Cardiac fibroblast (primary cell): ENCODE measurements at regions not wholly inside any gene's neighbourhood (a gene's known extent, or its start where the extent isn't known, plus 50 kb on each side); places are given as distances from the start of the nearest gene placed in this dataset.

ENCODE experiments used
- DNase-seq, 2 donors: peaks; one replicate each; pipeline versions ENCODE4 v3.0.0 to v3.0.0-alpha.2; 2010; ENCODE audit warnings: low read depth in 2 of 2
- H3K4me3 ChIP-seq, 2 donors: replicated peaks in 1 of 2; 1 replicate in 1 of 2; 2 replicates in 1 of 2; pipeline ENCODE4 v1.5.1; 2011; ENCODE audit warnings: low read depth in 2 of 2, low read length in 2 of 2, mild to moderate bottlenecking in 2 of 2, moderate library complexity in 1 of 2
- CTCF ChIP-seq: IDR thresholded peaks from one replicate; pipeline ENCODE4 v1.5.1; 2011; ENCODE audit warnings: low read depth, mild to moderate bottlenecking, low read length, inconsistent platforms

GRCh38 chr10:78995987-78996791, 72.6 kb upstream of the ZMIZ1 start:
- TF ChIP-seq CTCF = no peak
- DNase-seq = no peak
- H3K4me3 ChIP-seq = no peak overlapping the region

GRCh38 chr10:78996792-78997129, 72.0 kb upstream of the ZMIZ1 start:
- TF ChIP-seq CTCF = no peak
- no peak overlapping the region for H3K4me3 ChIP-seq
- no peak for DNase-seq

GRCh38 chr10:78997635-78998618, 70.8 kb upstream of the ZMIZ1 start:
- no peak overlapping the region for H3K4me3 ChIP-seq
- DNase-seq = no peak
- TF ChIP-seq CTCF = no peak

GRCh38 chr10:79001082-79001885, 67.5 kb upstream of the ZMIZ1 start:
- peak; percentile 42 to 62 for DNase-seq
- no peak overlapping the region for H3K4me3 ChIP-seq
- TF ChIP-seq CTCF = no peak

GRCh38 chr10:79002336-79002735, 66.4 kb upstream of the ZMIZ1 start:
- no peak for TF ChIP-seq CTCF
- H3K4me3 ChIP-seq = no peak overlapping the region
- DNase-seq = no peak
